IMR-90 (cell line): ENCODE measurements at regions not wholly inside any gene's neighbourhood (a gene's known extent, or its start where the extent isn't known, plus 50 kb on each side); places are given as distances from the start of the nearest gene placed in this dataset.

ENCODE experiments used
- ATAC-seq: fragments of 200-7000 bp; cut with Tn5 transposase; 2 replicates; pipeline ENCODE4 v1.9.1; 2020; ENCODE audit warnings: low read depth, mild to moderate bottlenecking, moderate library complexity
- BruUV-seq: library from RNA; stranded (reverse); fragments of 400-500 nt; replicated peaks from 2 replicates; lab custom pipeline; 2021; lab: Mats Ljungman, UMichigan
- CTCF ChIA-PET: fragments of 300-600 bp; formaldehyde crosslinking; extraction: SDS; loops from one replicate; lab custom pipeline; 2021; ENCODE audit warnings: antibody characterized with exemption; lab: Yijun Ruan, JAX
- POLR2A ChIA-PET: fragments of 300-600 bp; sonication (Branson Sonifier 250); formaldehyde crosslinking; loops from one replicate; lab custom pipeline; 2022; ENCODE audit warnings: antibody characterized with exemption; ENCODE audit not compliant: unreplicated experiment; lab: Charles Lee
- DNase-seq: peaks from one replicate; pipeline ENCODE4 v3.0.0; 2013
- H2AFZ ChIP-seq: replicated peaks from 2 replicates; pipeline ENCODE3; 2013; ENCODE audit warnings: low read length, mild to moderate bottlenecking; ENCODE audit not compliant: poor library complexity
- H2AK5ac ChIP-seq: 2 replicates; pipeline ENCODE4 v1.6.1; 2013; ENCODE audit warnings: low read depth, low read length, inconsistent platforms
- H2AK9ac ChIP-seq: replicated peaks from 2 replicates; pipeline ENCODE3; 2013; ENCODE audit warnings: mild to moderate bottlenecking, low read depth, low read length, moderate library complexity; ENCODE audit not compliant: poor library complexity
- H2BK120ac ChIP-seq: 2 replicates; pipeline ENCODE4 v1.6.1; 2013; ENCODE audit warnings: low read depth, low read length, inconsistent platforms
- H2BK15ac ChIP-seq: 3 replicates; pipeline ENCODE4 v1.6.1; 2013; ENCODE audit warnings: low read depth, low read length, inconsistent platforms
- H2BK20ac ChIP-seq: 2 replicates; pipeline ENCODE4 v1.6.1; 2013; ENCODE audit warnings: low read depth, mild to moderate bottlenecking, inconsistent platforms, low read length, moderate library complexity
- H2BK5ac ChIP-seq: 2 replicates; pipeline ENCODE4 v1.6.1; 2013; ENCODE audit warnings: mild to moderate bottlenecking, low read depth, low read length, inconsistent platforms; ENCODE audit not compliant: poor library complexity, severe bottlenecking
- H3K14ac ChIP-seq: replicated peaks from 2 replicates; pipeline ENCODE4 v1.6.1; 2013; ENCODE audit warnings: low read depth, low read length, inconsistent platforms
- H3K18ac ChIP-seq: 2 replicates; pipeline ENCODE4 v1.6.1; 2013; ENCODE audit warnings: low read depth, low read length, control low read depth
- H3K23ac ChIP-seq: 2 replicates; pipeline ENCODE4 v1.6.1; 2013; ENCODE audit warnings: low read depth, low read length, inconsistent platforms
- H3K27ac ChIP-seq: 2 replicates; pipeline ENCODE4 v1.5.1; 2013; ENCODE audit warnings: mild to moderate bottlenecking, control low read depth, low read length; ENCODE audit not compliant: insufficient read depth
- H3K27me3 ChIP-seq: 2 replicates; pipeline ENCODE4 v1.6.1; 2013; ENCODE audit warnings: low read length; ENCODE audit not compliant: control insufficient read depth, insufficient read depth
- H3K36me3 ChIP-seq: 2 replicates; pipeline ENCODE4 v1.6.1; 2013; ENCODE audit warnings: low read length, mixed read lengths; ENCODE audit not compliant: control insufficient read depth, insufficient read depth
- H3K4ac ChIP-seq: 2 replicates; pipeline ENCODE4 v1.6.1; 2013; ENCODE audit warnings: low read depth, low read length, inconsistent platforms
- H3K4me1 ChIP-seq: 2 replicates; pipeline ENCODE4 v1.6.1; 2013; ENCODE audit warnings: low read length, mixed read lengths; ENCODE audit not compliant: control insufficient read depth, insufficient read depth
- H3K4me2 ChIP-seq: 2 replicates; pipeline ENCODE4 v1.6.1; 2013; ENCODE audit warnings: low read depth, mild to moderate bottlenecking, control low read depth, low read length, moderate library complexity
- H3K4me3 ChIP-seq: 2 replicates; pipeline ENCODE4 v1.5.1; 2013; ENCODE audit warnings: low read depth, mild to moderate bottlenecking, control low read depth, low read length, moderate library complexity; ENCODE audit not compliant: insufficient read depth
- H3K56ac ChIP-seq: 2 replicates; pipeline ENCODE4 v1.6.1; 2013; ENCODE audit warnings: low read length, inconsistent platforms; ENCODE audit not compliant: insufficient read depth; ENCODE audit errors: extremely low read depth
- H3K79me1 ChIP-seq, 2 experiments: 2 replicates each; pipeline ENCODE4 v1.6.1; 2013; ENCODE audit warnings: low read length in 2 of 2, inconsistent platforms in 1 of 2, low read depth in 1 of 2
- H3K9ac ChIP-seq: 2 replicates; pipeline ENCODE4 v1.6.1; 2013; ENCODE audit warnings: low read depth, low read length, control low read depth
- H3K9me1 ChIP-seq: 2 replicates; pipeline ENCODE4 v1.6.1; 2013; ENCODE audit warnings: low read length, inconsistent platforms; ENCODE audit not compliant: insufficient read depth
- H3K9me3 ChIP-seq: 2 replicates; pipeline ENCODE4 v1.6.1; 2013; ENCODE audit warnings: low read length; ENCODE audit not compliant: control insufficient read depth, insufficient read depth
- H4K20me1 ChIP-seq: 2 replicates; pipeline ENCODE4 v1.6.1; 2013; ENCODE audit warnings: low read length, inconsistent platforms; ENCODE audit not compliant: insufficient read depth
- H4K5ac ChIP-seq: 2 replicates; pipeline ENCODE4 v1.6.1; 2013; ENCODE audit warnings: mild to moderate bottlenecking, low read depth, low read length, control low read depth
- H4K8ac ChIP-seq, 2 experiments: 2 replicates each; pipeline ENCODE4 v1.6.1; 2013; ENCODE audit warnings: low read depth in 2 of 2, low read length in 2 of 2, control low read depth in 1 of 2, inconsistent platforms in 1 of 2
- H4K91ac ChIP-seq: 2 replicates; pipeline ENCODE4 v1.6.1; 2013; ENCODE audit warnings: low read depth, low read length, inconsistent platforms; ENCODE audit not compliant: insufficient read depth
- BHLHE40 ChIP-seq: fragments of 150-350 bp; IDR thresholded peaks from 2 replicates; pipeline ENCODE4 v1.6.1; 2016; ENCODE audit warnings: mild to moderate bottlenecking, low read depth, low read length
- CEBPB ChIP-seq: IDR thresholded peaks from 2 replicates; pipeline ENCODE4 v1.6.1; 2012; ENCODE audit warnings: low read depth, low read length, improper control_type of control experiment
- CHD1 ChIP-seq: IDR thresholded peaks from 2 replicates; pipeline ENCODE4 v1.6.1; 2012; ENCODE audit warnings: low read depth, low read length, improper control_type of control experiment
- FOS ChIP-seq: fragments of 150-350 bp; IDR thresholded peaks from 2 replicates; pipeline ENCODE4 v1.6.1; 2016; ENCODE audit warnings: low read depth, low read length
- MAFK ChIP-seq: IDR thresholded peaks from 2 replicates; pipeline ENCODE4 v1.6.1; 2012; ENCODE audit warnings: low read depth, low read length, improper control_type of control experiment
- MAZ ChIP-seq: IDR thresholded peaks from 2 replicates; pipeline ENCODE4 v1.6.1; 2012; ENCODE audit warnings: low read depth, mild to moderate bottlenecking, low read length, improper control_type of control experiment, moderate library complexity, borderline replicate concordance
- MXI1 ChIP-seq: IDR thresholded peaks from 2 replicates; pipeline ENCODE4 v1.6.1; 2012; ENCODE audit warnings: low read depth, mild to moderate bottlenecking, low read length, moderate library complexity, borderline replicate concordance
- NFE2L2 ChIP-seq: fragments of 150-350 bp; IDR thresholded peaks from 2 replicates; pipeline ENCODE4 v1.6.1; 2016; ENCODE audit warnings: low read depth, mild to moderate bottlenecking, low read length
- POLR2A ChIP-seq: IDR thresholded peaks from 2 replicates; pipeline ENCODE4 v1.6.1; 2012; ENCODE audit warnings: mild to moderate bottlenecking, low read depth, low read length
- RAD21 ChIP-seq: IDR thresholded peaks from 2 replicates; pipeline ENCODE4 v1.6.1; 2012; ENCODE audit warnings: low read length, improper control_type of control experiment
- RCOR1 ChIP-seq: IDR thresholded peaks from 2 replicates; pipeline ENCODE4 v1.6.1; 2012; ENCODE audit warnings: mild to moderate bottlenecking, low read length, improper control_type of control experiment; ENCODE audit not compliant: insufficient replicate concordance
- RFX5 ChIP-seq: IDR thresholded peaks from 2 replicates; pipeline ENCODE4 v1.8.0; 2012; ENCODE audit warnings: low read depth, mild to moderate bottlenecking, low read length, moderate library complexity
- SMC3 ChIP-seq: fragments of 150-350 bp; IDR thresholded peaks from 2 replicates; pipeline ENCODE4 v1.6.1; 2016; ENCODE audit warnings: low read depth, mild to moderate bottlenecking, antibody characterized with exemption, low read length, moderate library complexity
- WGBS, 2 experiments: methylation state at CpG; one replicate each; pipeline versions ENCODE4 v1.1.5 to v1.1.7; 2013; ENCODE audit warnings: missing lambda C conversion rate in 2 of 2; ENCODE audit not compliant: insufficient read length in 1 of 2; ENCODE audit errors: extremely low coverage in 2 of 2; 5-methylcytosine and 5-hydroxymethylcytosine counted together
- dilution Hi-C: fragments of 300-500 bp; cut with HindIII; formaldehyde crosslinking; loops from one replicate; pipeline ENCODE4 v1.14.3; 2018; ENCODE audit warnings: low sequenced_read_pairs; ENCODE audit not compliant: unreplicated experiment
- in situ Hi-C: fragments of 300-500 bp; cut with MboI; formaldehyde crosslinking; loops from 3 replicates; pipeline ENCODE4 v1.14.3; 2019; ENCODE audit warnings: low sequenced_read_pairs, inconsistent platforms, mixed read lengths
- intact Hi-C: fragments of 100-400 bp; cut with micrococcal nuclease; formaldehyde crosslinking; loops from 2 replicates; pipeline ENCODE4 v1.10.0; 2022
- TF ChIP-seq, protein P1 (sequence below): fragments of 150-350 bp; IDR thresholded peaks from 2 replicates; pipeline ENCODE4 v1.6.1; 2016; ENCODE audit warnings: low read depth, mild to moderate bottlenecking, low read length, moderate library complexity, borderline replicate concordance
- TF ChIP-seq, protein P2 (sequence below): fragments of 150-350 bp; IDR thresholded peaks from 2 replicates; pipeline ENCODE4 v1.6.1; 2017; ENCODE audit warnings: mild to moderate bottlenecking, antibody characterized with exemption, low read length, low read depth
- TF ChIP-seq, protein P3 (sequence below): conservative IDR thresholded peaks from 2 replicates; pipeline ENCODE4 v1.5.1; 2012; ENCODE audit warnings: mild to moderate bottlenecking, low read depth, low read length, improper control_type of control experiment

DNA sequence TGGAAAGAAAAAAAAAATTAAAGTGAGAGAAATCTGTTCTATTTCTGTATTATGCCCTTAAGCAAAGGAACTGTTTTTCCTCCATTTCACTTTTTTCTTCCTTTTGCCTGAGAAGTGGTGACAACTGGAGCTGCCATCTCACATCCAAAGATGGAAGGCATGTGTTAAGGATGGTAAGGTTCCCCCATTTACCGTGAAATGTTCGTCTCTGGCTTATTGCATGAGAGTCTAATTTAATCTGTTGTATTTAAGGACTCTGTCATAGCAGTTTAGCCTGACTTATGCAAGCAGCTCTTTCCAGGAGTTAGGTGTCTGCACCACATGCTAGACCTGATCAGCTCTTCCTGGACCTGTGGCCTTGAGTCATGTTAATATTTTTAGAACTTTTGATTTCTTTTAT lies 389.5 kb upstream of the MAP3K7 start:
- dilution Hi-C loops = no loop called here

More for the DNA sequence above, 389.5 kb upstream of the MAP3K7 start:
- Histone ChIP-seq H3K36me3 (no peaks in the 10 kb centered on the region), H2BK5ac (no peak overlapping the region), H3K4me2 (no peak overlapping the region), H2AK9ac (no peak overlapping the region), H4K5ac (no peak overlapping the region), H3K9me1 (no peaks in the 10 kb centered on the region), H3K14ac (no peak overlapping the region), H2BK20ac (no peak overlapping the region), H3K4me3 (no peak overlapping the region), H3K9ac (no peak overlapping the region), H4K8ac (no peak overlapping the region), H3K79me1 (no peaks in the 10 kb centered on the region), H4K20me1 (no peaks in the 10 kb centered on the region), H2BK120ac (no peak overlapping the region), H3K18ac (no peak overlapping the region), H3K4ac (no peak overlapping the region), H2AFZ (no peak overlapping the region), H4K91ac (no peak overlapping the region), H3K23ac (no peak overlapping the region), H3K9me3 (no peaks in the 10 kb centered on the region), H3K56ac (no peak overlapping the region), H2AK5ac (no peak overlapping the region), H3K27ac (no peak overlapping the region), H3K4me1 (no peaks in the 10 kb centered on the region), H3K27me3 (no peaks in the 10 kb centered on the region), H2BK15ac (no peak overlapping the region)
- ATAC-seq (no peak), DNase-seq (no peak)
- no CpG with 5 or more reads among the region's 2 CpGs for WGBS, 2 experiments
- ChIA-PET POLR2A (no interaction called here), CTCF (interaction anchor here (1.0 kb wide), 1 partner anchor 20 kb away, joined by 3 read pairs; no protein-coding TSS in a partner anchor)
- intact Hi-C loops (no loop called here), in situ Hi-C loops (no loop called here)
- TF ChIP-seq FOS (no peak), MAZ (no peak), POLR2A (no peak), CHD1 (no peak), MAFK (no peak), SMC3 (no peak), CEBPB (no peak), RAD21 (no peak), BHLHE40 (no peak), RFX5 (no peak), NFE2L2 (no peak), MXI1 (no peak), RCOR1 (no peak)
- TF ChIP-seq, protein P1, sequence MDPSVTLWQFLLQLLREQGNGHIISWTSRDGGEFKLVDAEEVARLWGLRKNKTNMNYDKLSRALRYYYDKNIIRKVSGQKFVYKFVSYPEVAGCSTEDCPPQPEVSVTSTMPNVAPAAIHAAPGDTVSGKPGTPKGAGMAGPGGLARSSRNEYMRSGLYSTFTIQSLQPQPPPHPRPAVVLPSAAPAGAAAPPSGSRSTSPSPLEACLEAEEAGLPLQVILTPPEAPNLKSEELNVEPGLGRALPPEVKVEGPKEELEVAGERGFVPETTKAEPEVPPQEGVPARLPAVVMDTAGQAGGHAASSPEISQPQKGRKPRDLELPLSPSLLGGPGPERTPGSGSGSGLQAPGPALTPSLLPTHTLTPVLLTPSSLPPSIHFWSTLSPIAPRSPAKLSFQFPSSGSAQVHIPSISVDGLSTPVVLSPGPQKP = no peak
- TF ChIP-seq, protein P2, sequence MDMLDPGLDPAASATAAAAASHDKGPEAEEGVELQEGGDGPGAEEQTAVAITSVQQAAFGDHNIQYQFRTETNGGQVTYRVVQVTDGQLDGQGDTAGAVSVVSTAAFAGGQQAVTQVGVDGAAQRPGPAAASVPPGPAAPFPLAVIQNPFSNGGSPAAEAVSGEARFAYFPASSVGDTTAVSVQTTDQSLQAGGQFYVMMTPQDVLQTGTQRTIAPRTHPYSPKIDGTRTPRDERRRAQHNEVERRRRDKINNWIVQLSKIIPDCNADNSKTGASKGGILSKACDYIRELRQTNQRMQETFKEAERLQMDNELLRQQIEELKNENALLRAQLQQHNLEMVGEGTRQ = no peak
- TF ChIP-seq, protein P3, sequence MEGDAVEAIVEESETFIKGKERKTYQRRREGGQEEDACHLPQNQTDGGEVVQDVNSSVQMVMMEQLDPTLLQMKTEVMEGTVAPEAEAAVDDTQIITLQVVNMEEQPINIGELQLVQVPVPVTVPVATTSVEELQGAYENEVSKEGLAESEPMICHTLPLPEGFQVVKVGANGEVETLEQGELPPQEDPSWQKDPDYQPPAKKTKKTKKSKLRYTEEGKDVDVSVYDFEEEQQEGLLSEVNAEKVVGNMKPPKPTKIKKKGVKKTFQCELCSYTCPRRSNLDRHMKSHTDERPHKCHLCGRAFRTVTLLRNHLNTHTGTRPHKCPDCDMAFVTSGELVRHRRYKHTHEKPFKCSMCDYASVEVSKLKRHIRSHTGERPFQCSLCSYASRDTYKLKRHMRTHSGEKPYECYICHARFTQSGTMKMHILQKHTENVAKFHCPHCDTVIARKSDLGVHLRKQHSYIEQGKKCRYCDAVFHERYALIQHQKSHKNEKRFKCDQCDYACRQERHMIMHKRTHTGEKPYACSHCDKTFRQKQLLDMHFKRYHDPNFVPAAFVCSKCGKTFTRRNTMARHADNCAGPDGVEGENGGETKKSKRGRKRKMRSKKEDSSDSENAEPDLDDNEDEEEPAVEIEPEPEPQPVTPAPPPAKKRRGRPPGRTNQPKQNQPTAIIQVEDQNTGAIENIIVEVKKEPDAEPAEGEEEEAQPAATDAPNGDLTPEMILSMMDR = no peak
- BruUV-seq = no TSS peak
